Loucy (cell line): ENCODE measurements at regions not wholly inside any gene's neighbourhood (a gene's known extent, or its start where the extent isn't known, plus 50 kb on each side); places are given as distances from the start of the nearest gene placed in this dataset.

Source experiments
- H2AFZ ChIP-seq: fragments of 200-600 bp; sonication (generic); 2 replicates; pipeline ENCODE4 v1.6.0; 2016; ENCODE audit warnings: antibody characterized with exemption, mild to moderate bottlenecking, low read length, moderate library complexity
- H3F3A ChIP-seq: fragments of 200-600 bp; 2 replicates; pipeline ENCODE4 v1.6.0; 2016; ENCODE audit warnings: antibody characterized with exemption, low read depth, mild to moderate bottlenecking
- H3K27me3 ChIP-seq: fragments of 200-600 bp; sonication (generic); 2 replicates; pipeline ENCODE4 v1.6.1; 2014; ENCODE audit warnings: low read length, mild to moderate bottlenecking; ENCODE audit not compliant: insufficient read depth, poor library complexity, severe bottlenecking
- H3K36me3 ChIP-seq: fragments of 200-600 bp; sonication (generic); 2 replicates; pipeline ENCODE4 v1.6.1; 2016; ENCODE audit warnings: low read length; ENCODE audit not compliant: insufficient read depth
- H3K4me1 ChIP-seq: fragments of 200-600 bp; sonication (generic); 2 replicates; pipeline ENCODE4 v1.5.1; 2014; ENCODE audit warnings: low read length, mild to moderate bottlenecking; ENCODE audit not compliant: insufficient read depth, poor library complexity, severe bottlenecking
- H3K4me2 ChIP-seq: fragments of 200-600 bp; sonication (generic); 2 replicates; pipeline ENCODE4 v1.6.0; 2014; ENCODE audit warnings: antibody characterized with exemption, low read length, low read depth, mild to moderate bottlenecking; ENCODE audit not compliant: poor library complexity, severe bottlenecking
- H3K4me3 ChIP-seq: fragments of 200-600 bp; sonication (generic); 2 replicates; pipeline ENCODE4 v1.5.1; 2014; ENCODE audit warnings: low read length, mild to moderate bottlenecking, mixed read lengths; ENCODE audit not compliant: poor library complexity, severe bottlenecking
- H3K79me2 ChIP-seq: fragments of 200-600 bp; sonication (generic); 2 replicates; pipeline ENCODE4 v1.6.1; 2014; ENCODE audit warnings: low read length; ENCODE audit not compliant: insufficient read depth
- H3K9ac ChIP-seq: fragments of 200-600 bp; sonication (generic); 2 replicates; pipeline ENCODE4 v1.6.0; 2014; ENCODE audit warnings: mild to moderate bottlenecking, low read depth, low read length, moderate library complexity; ENCODE audit not compliant: poor library complexity, severe bottlenecking
- H3K9me2 ChIP-seq: fragments of 200-600 bp; sonication (generic); replicated peaks from 2 replicates; pipeline ENCODE4 v1.6.1; 2016; ENCODE audit warnings: low read depth, low read length, mixed read lengths
- H3K9me3 ChIP-seq: fragments of 200-600 bp; sonication (generic); 2 replicates; pipeline ENCODE4 v1.6.1; 2014; ENCODE audit warnings: mild to moderate bottlenecking, antibody characterized with exemption, low read length, low read depth; ENCODE audit not compliant: insufficient read depth
- H4K20me1 ChIP-seq: fragments of 200-600 bp; sonication (generic); 2 replicates; pipeline ENCODE4 v1.6.0; 2014; ENCODE audit warnings: antibody characterized with exemption, low read length, mild to moderate bottlenecking; ENCODE audit not compliant: insufficient read depth, poor library complexity, severe bottlenecking
- CTCF ChIP-seq: fragments of 200-600 bp; sonication (generic); conservative IDR thresholded peaks from 2 replicates; pipeline ENCODE4 v1.5.1; 2014; ENCODE audit warnings: mild to moderate bottlenecking, antibody characterized with exemption, low read length
- EZH2phosphoT487 ChIP-seq: fragments of 200-600 bp; IDR thresholded peaks from 2 replicates; pipeline ENCODE4 v1.6.1; 2018; ENCODE audit warnings: antibody characterized with exemption, mild to moderate bottlenecking, moderate library complexity, borderline replicate concordance

GRCh38 chr1:229065613-229066012, 205.3 kb upstream of the RAB4A start:
- H3K36me3 ChIP-seq = no peaks in the 10 kb centered on the region
- no peaks in the 10 kb centered on the region for H3K9me2 ChIP-seq
- no peaks in the 10 kb centered on the region for H3F3A ChIP-seq
- H2AFZ ChIP-seq = no peak overlapping the region
- H3K27me3 ChIP-seq = no peaks in the 10 kb centered on the region
- no peaks in the 10 kb centered on the region for H3K9me3 ChIP-seq
- no peaks in the 10 kb centered on the region for H4K20me1 ChIP-seq
- H3K4me1 ChIP-seq = peaks cover 14% of the 10 kb centered on the region
- TF ChIP-seq CTCF (no peak), EZH2phosphoT487 (no peak)
- H3K79me2 ChIP-seq = no peaks in the 10 kb centered on the region
- no peak overlapping the region for H3K9ac ChIP-seq
- no peak overlapping the region for H3K4me3 ChIP-seq
- no peak overlapping the region for H3K4me2 ChIP-seq

- Histone ChIP-seq H3K9me3 (no peaks in the 10 kb centered on the region), H3K27me3 (no peaks in the 10 kb centered on the region), H3F3A (no peaks in the 10 kb centered on the region), H3K36me3 (no peaks in the 10 kb centered on the region), H3K4me1 (peaks cover 23% of the 10 kb centered on the region), H3K9me2 (no peaks in the 10 kb centered on the region), H3K9ac (no peak overlapping the region), H3K4me2 (no peak overlapping the region), H4K20me1 (no peaks in the 10 kb centered on the region), H2AFZ (no peak overlapping the region), H3K79me2 (no peaks in the 10 kb centered on the region), H3K4me3 (no peak overlapping the region)
- TF ChIP-seq EZH2phosphoT487 (no peak), CTCF (no peak)
Observed at GRCh38 chr1:229066591-229066990, 204.3 kb upstream of the RAB4A start.

- H4K20me1 ChIP-seq = no peaks in the 10 kb centered on the region
- TF ChIP-seq CTCF = no peak
- no peak for TF ChIP-seq EZH2phosphoT487
- no peaks in the 10 kb centered on the region for H3K79me2 ChIP-seq
- H3K4me1 ChIP-seq = peaks cover 27% of the 10 kb centered on the region
- no peaks in the 10 kb centered on the region for H3K36me3 ChIP-seq
- H3K9me3 ChIP-seq = no peaks in the 10 kb centered on the region
- no peaks in the 10 kb centered on the region for H3K9me2 ChIP-seq
- peak overlapping the region; percentile 75; the same call in 1 of the 2 replicates for H2AFZ ChIP-seq
- H3K27me3 ChIP-seq = no peaks in the 10 kb centered on the region
- H3K4me3 ChIP-seq = no peak overlapping the region
- H3K4me2 ChIP-seq = no peak overlapping the region
- H3F3A ChIP-seq = no peaks in the 10 kb centered on the region
- H3K9ac ChIP-seq = no peak overlapping the region
Observed at GRCh38 chr1:229067546-229067945, 203.4 kb upstream of the RAB4A start.
